ENCODE measurements at regions not wholly inside any gene's neighbourhood (a gene's known extent, or its start where the extent isn't known, plus 50 kb on each side); places are given as distances from the start of the nearest gene placed in this dataset.

DNA sequence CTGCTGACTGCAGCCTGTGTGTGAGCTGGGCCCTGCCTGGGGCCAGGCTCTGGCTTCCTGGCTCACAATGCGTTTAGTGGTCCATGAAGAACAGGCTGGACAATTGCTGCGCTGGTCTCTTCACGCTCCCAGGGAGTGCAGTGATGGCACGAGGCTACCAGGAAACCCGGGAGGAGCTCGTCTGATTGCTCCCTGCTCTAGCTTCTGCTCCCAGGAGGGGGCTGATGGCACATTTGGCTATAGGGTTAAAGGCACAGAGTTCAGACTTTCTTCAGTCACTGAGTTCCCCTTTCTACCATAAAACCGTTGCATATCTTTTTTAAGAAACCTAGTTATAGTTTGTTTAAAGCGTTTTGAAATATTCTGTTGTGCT is 60.1 kb downstream of the KCNF1 start:
- no peak for DNase-seq (ENCODE audit: extremely low read depth, low read depth)
- TF ChIP-seq, protein P1, sequence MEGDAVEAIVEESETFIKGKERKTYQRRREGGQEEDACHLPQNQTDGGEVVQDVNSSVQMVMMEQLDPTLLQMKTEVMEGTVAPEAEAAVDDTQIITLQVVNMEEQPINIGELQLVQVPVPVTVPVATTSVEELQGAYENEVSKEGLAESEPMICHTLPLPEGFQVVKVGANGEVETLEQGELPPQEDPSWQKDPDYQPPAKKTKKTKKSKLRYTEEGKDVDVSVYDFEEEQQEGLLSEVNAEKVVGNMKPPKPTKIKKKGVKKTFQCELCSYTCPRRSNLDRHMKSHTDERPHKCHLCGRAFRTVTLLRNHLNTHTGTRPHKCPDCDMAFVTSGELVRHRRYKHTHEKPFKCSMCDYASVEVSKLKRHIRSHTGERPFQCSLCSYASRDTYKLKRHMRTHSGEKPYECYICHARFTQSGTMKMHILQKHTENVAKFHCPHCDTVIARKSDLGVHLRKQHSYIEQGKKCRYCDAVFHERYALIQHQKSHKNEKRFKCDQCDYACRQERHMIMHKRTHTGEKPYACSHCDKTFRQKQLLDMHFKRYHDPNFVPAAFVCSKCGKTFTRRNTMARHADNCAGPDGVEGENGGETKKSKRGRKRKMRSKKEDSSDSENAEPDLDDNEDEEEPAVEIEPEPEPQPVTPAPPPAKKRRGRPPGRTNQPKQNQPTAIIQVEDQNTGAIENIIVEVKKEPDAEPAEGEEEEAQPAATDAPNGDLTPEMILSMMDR (IDR thresholded peaks at IDR 0.05; ENCODE audit: low read depth, low read length) = no peak

DNA sequence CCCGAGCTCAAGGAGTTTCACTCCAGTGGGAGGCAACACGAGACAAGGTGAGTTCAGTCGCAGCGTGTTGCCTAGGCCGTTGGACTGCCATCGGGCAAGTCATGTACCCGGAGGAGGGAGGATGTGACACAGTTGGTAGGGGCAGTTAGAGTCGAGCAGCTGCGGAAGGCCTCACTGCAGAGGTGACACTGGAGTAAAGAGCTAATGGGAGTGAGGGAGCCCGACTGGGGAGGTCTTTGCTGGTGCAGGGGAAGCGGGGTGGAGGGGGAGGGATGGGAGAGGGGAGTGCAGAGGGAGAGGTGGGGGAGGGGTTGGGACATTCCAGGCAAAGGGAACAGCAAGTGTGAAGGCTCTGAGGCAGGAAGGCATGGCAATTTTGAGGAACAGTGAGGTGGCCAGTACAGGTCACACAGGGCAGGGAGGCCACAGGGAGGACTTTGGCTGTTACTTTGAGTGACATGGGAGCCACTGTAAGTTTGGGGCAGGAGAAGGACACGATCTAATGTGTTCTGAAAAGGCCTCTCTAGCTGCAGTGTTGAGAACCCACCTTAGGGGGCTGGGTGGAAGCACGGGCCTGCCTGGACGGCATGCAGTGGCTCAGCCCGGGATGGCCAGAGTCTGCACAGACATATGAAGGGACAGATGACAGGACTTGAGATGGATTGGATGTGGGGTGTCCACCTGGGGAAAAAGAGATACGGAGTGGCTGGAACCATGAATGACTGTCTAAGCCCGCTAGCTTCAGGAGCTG is 61.1 kb downstream of the KCNF1 start:
- no peak for DNase-seq (ENCODE audit: extremely low read depth, low read depth)
- TF ChIP-seq, protein P1 (IDR thresholded peaks at IDR 0.05; ENCODE audit: low read depth, low read length) = no peak

DNA sequence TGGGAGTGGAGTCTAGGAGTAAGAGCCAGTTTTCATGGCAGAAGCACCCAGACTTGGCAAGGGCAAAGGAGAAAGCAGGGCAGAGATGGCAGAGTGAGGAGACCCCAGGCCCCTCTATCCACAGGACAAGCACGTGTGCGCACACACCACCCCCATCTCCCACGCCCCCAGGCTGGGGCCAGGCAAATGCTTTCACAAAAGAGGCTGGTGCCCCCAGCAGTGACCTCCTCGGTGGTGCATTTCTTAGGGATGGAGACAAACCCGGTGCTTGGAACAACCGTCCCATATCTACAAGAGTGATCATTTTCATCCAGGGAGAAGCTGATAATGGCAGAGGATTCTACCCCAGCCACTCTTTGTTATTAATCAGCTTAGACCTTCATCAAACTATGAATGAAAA is 62.0 kb downstream of the KCNF1 start:
- DNase-seq (ENCODE audit: extremely low read depth, low read depth) = no peak
- TF ChIP-seq, protein P1 (IDR thresholded peaks at IDR 0.05; ENCODE audit: low read depth, low read length) = no peak

DNA sequence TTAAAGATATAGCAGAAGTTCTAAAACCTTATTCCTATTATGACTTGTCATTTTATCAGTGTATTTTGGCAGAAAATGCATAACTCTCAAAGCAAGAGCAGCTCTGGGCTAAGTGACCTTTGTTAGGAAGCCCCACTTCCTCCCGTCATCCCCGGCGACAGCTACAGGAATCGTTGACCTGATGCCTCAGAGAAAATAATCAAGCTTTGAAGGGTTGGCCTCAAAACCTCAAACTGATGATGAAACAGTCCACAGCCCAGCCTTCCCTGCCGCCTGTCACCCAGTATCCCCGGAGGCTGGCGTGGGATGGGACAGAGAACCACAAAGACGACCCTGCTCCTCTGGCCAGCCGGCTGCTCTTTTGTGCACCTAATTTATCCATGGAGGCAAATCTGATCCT is 65.3 kb downstream of the KCNF1 start:
- TF ChIP-seq, protein P1 (IDR thresholded peaks at IDR 0.05; ENCODE audit: low read depth, low read length) = no peak
- DNase-seq (ENCODE audit: extremely low read depth, low read depth) = no peak

DNA sequence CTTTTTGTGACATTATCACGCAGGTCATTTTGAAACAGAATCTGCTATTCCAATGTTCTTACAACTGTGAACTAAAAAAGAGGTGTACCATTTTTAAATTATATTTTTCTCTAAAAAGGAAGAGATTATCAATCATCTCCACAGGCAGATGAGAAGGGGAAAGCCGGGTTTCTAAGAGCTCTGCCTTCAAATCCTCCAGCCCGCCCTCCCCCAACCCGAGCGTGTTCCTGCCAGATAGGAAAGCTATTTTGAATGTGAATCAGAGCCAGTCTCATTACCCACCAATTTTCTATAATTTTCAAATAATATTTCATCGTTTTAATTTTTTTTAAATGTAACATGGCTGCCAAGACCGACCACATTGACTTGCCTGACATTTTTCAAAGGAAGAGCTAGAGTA is 65.9 kb downstream of the KCNF1 start:
- TF ChIP-seq, protein P1 (IDR thresholded peaks at IDR 0.05; ENCODE audit: low read depth, low read length) = no peak
- no peak for DNase-seq (ENCODE audit: extremely low read depth, low read depth)

DNA sequence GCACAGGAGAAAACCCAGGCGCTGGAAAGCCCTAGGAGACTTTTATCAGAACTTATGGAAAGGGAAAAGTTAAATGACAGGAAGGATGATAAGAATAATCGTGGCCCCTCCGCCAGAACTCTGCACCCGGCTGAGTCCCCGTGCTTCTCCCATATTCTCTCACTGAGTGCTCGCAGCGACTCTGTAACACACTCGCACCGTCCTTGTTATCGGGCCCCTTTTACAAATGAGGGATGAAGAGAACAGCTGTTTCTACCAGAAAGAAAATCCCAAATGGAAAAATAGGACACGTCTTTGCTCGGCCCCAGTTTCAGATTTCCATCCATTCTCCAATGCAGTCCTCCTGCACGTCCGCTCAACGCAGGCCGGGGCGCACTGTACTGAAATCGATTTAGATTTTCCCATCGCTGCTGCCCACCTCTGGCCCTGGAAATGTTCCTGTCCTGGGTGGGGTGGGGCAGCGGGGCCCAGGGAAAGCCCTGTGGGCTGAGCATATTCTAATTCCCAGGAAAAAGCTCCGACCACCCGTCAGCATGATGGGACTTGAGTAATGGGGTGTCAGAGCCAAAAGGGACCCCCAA is 66.4 kb downstream of the KCNF1 start:
- TF ChIP-seq, protein P1 (IDR thresholded peaks at IDR 0.05; ENCODE audit: low read depth, low read length) = no peak

DNA sequence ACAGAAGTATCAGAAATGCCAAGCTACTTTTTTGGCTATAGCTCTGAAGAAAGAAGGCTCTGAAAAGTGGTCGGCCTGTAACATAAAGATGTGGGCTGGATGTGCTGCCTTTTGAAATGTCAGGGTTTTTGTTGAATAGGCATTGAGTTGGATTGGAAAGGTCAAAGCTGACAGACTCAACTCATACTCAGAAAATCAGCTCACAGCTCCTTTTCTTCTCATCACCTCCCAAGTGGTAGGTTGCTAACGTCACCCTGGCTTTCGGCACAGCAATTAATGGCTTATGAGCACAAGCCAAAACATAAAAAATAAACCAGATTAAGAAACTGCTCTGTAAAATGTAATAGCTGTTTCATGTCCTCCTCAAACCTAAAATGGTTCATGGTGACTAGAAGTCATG is 68.3 kb downstream of the KCNF1 start:
- TF ChIP-seq, protein P1 (IDR thresholded peaks at IDR 0.05; ENCODE audit: low read depth, low read length) = no peak
- no peak for DNase-seq (ENCODE audit: extremely low read depth, low read depth)

More for the DNA sequence above, 66.4 kb downstream of the KCNF1 start:
- no peak for DNase-seq (ENCODE audit: extremely low read depth, low read depth)
